Natural killer cell (primary cell): ENCODE measurements at regions not wholly inside any gene's neighbourhood (a gene's known extent, or its start where the extent isn't known, plus 50 kb on each side); places are given as distances from the start of the nearest gene placed in this dataset.

Experiments
- ATAC-seq, 3 donors: fragments of 150-1000 bp in 2 of 3; fragments of 200-7000 bp in 1 of 3; cut with Tn5 transposase; 1 replicate in 1 of 3; 2 replicates in 2 of 3; pipeline ENCODE4 v1.10.0; 2021; ENCODE audit warnings: mild to moderate bottlenecking in 2 of 3, moderate library complexity in 2 of 3
- DNase-seq, 2 donors: peaks; one replicate each; pipeline versions ENCODE4 v3.0.0 to v3.0.0-alpha.2; 2013 to 2021; ENCODE audit warnings: mixed read lengths in 1 of 2
- H3K27ac ChIP-seq: one replicate; pipeline ENCODE4 v1.5.1; 2013; ENCODE audit warnings: mild to moderate bottlenecking, low read length
- H3K27me3 ChIP-seq: one replicate; pipeline ENCODE4 v1.6.1; 2013; ENCODE audit warnings: low read length; ENCODE audit not compliant: control insufficient read depth, insufficient read depth
- H3K36me3 ChIP-seq: one replicate; pipeline ENCODE4 v1.6.1; 2013; ENCODE audit warnings: low read length; ENCODE audit not compliant: control insufficient read depth, insufficient read depth
- H3K4me1 ChIP-seq: one replicate; pipeline ENCODE4 v1.6.1; 2013; ENCODE audit warnings: low read length; ENCODE audit not compliant: control insufficient read depth, insufficient read depth
- H3K4me3 ChIP-seq: one replicate; pipeline ENCODE4 v1.5.1; 2013; ENCODE audit warnings: low read length
- H3K9me3 ChIP-seq: one replicate; pipeline ENCODE4 v1.6.1; 2013; ENCODE audit warnings: low read length; ENCODE audit not compliant: control insufficient read depth, insufficient read depth
- H3K27ac Mint-ChIP-seq, 2 donors: one replicate each; pipeline ENCODE4 v1.8.0; 2022; ENCODE audit warnings: mild to moderate bottlenecking in 2 of 2, mixed read lengths in 2 of 2, moderate library complexity in 1 of 2
- H3K27me3 Mint-ChIP-seq, 2 donors: one replicate each; pipeline ENCODE4 v1.8.0; 2022; ENCODE audit warnings: low read depth in 2 of 2, mixed read lengths in 2 of 2
- H3K36me3 Mint-ChIP-seq: one replicate; pipeline ENCODE4 v1.8.0; 2022; ENCODE audit warnings: mixed read lengths
- H3K4me1 Mint-ChIP-seq, 2 donors: one replicate each; pipeline ENCODE4 v1.8.0; 2022; ENCODE audit warnings: mixed read lengths in 2 of 2
- H3K4me3 Mint-ChIP-seq: one replicate; pipeline ENCODE4 v1.8.0; 2022; ENCODE audit warnings: mild to moderate bottlenecking, moderate library complexity, mixed read lengths
- H3K9me3 Mint-ChIP-seq, 2 donors: one replicate each; pipeline ENCODE4 v1.8.0; 2022; ENCODE audit warnings: mixed read lengths in 2 of 2
- CTCF ChIP-seq: fragments of 200-600 bp; IDR thresholded peaks from one replicate; pipeline ENCODE4 v1.8.0; 2022; ENCODE audit warnings: antibody characterized with exemption
- WGBS: methylation state at CpG from one replicate; pipeline ENCODE4 v1.1.7; 2013; ENCODE audit warnings: missing lambda C conversion rate; ENCODE audit not compliant: insufficient coverage; 5-methylcytosine and 5-hydroxymethylcytosine counted together
- intact Hi-C: fragments of 100-400 bp; cut with micrococcal nuclease; formaldehyde crosslinking; loops from one replicate; pipeline ENCODE4 v1.14.2; 2022

GRCh38 chr1:25040122-25040685 is 110.1 kb upstream of the RUNX3 start:
- Histone ChIP-seq H3K4me1 (peaks cover 64% of the 10 kb centered on the region), H3K4me3 (no peak overlapping the region), H3K36me3 (no peaks in the 10 kb centered on the region), H3K27me3 (no peaks in the 10 kb centered on the region), H3K27ac (no peak overlapping the region), H3K9me3 (no peaks in the 10 kb centered on the region)
- no peak for TF ChIP-seq CTCF
- H3K4me3 Mint-ChIP-seq = no peak overlapping the region
- H3K9me3 Mint-ChIP-seq = no peaks in the 10 kb centered on the region
- no peak for DNase-seq
- H3K4me1 Mint-ChIP-seq = peaks cover 22 to 38% of the 10 kb centered on the region in 2 donors
- intact Hi-C loops = no loop called here
- no peak for ATAC-seq
- peaks cover 26 to 27% of the 10 kb centered on the region in 2 donors for H3K27me3 Mint-ChIP-seq
- H3K36me3 Mint-ChIP-seq = no peaks in the 10 kb centered on the region
- WGBS = 80% methylated on average over 11 of the region's 11 CpGs
- no peak overlapping the region for H3K27ac Mint-ChIP-seq

DNA sequence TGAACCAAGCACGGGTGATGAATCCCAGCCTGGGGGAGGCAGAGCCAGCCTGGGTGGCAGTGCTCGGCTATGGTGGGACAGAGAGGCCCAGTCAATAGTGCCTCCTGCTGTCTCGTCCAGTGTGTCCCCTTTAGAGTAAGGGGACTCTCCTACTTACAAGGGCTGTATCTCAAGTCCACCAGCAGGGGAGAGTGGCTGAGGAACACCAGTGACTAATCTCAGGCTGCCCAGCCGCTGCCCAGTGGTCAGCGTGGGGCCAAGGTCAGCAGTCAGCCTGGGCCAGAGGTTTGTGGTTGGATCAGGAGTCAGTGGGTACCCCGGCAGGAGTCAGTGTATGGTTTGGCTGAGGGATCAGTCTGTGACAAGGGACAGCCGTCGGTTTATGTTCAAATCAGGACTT is 109.2 kb upstream of the RUNX3 start:
- Mint-ChIP-seq H3K9me3 (no peaks in the 10 kb centered on the region), H3K4me3 (no peak overlapping the region), H3K27ac (no peak overlapping the region), H3K4me1 (peaks cover 27 to 38% of the 10 kb centered on the region in 2 donors), H3K36me3 (no peaks in the 10 kb centered on the region), H3K27me3 (peaks cover 22 to 26% of the 10 kb centered on the region in 2 donors)
- H3K27ac ChIP-seq = no peak overlapping the region
- no peak for TF ChIP-seq CTCF
- H3K36me3 ChIP-seq = no peaks in the 10 kb centered on the region
- ATAC-seq (no peak), DNase-seq (no peak)
- no peaks in the 10 kb centered on the region for H3K27me3 ChIP-seq
- WGBS = 94% methylated on average over 7 of the region's 8 CpGs
- no peak overlapping the region for H3K4me3 ChIP-seq
- intact Hi-C loops = no loop called here
- H3K9me3 ChIP-seq = no peaks in the 10 kb centered on the region
- H3K4me1 ChIP-seq = peaks cover 73% of the 10 kb centered on the region

DNA sequence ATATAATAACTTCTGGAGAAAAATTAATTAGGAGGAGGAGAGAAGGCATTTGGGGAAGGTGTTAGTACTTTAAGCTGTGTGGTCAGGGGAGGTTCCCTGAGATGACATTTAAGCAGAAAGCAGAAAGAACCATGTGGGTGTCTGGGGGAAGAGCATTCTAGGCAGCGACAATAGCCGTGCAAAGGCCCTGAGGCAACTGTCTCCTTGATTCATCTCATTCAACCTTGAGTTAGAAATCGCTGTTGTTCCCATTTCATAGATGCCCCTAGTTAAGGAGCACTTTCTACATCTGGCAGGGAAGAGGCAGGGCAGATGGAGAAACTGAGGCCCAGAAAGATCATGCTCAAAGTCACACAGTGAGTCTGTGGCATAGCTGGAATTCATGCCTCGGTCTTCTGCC is 108.6 kb upstream of the RUNX3 start:
- H3K4me3 Mint-ChIP-seq = no peak overlapping the region
- DNase-seq = no peak
- H3K27ac Mint-ChIP-seq = no peak overlapping the region
- H3K4me3 ChIP-seq = no peak overlapping the region
- H3K36me3 ChIP-seq = no peaks in the 10 kb centered on the region
- no peak for ATAC-seq
- no peaks in the 10 kb centered on the region for H3K36me3 Mint-ChIP-seq
- peaks cover 16 to 21% of the 10 kb centered on the region in 2 donors for H3K27me3 Mint-ChIP-seq
- no peaks in the 10 kb centered on the region for H3K9me3 ChIP-seq
- no peak for TF ChIP-seq CTCF
- H3K27ac ChIP-seq = no peak overlapping the region
- peaks cover 32 to 38% of the 10 kb centered on the region in 2 donors for H3K4me1 Mint-ChIP-seq
- no peaks in the 10 kb centered on the region for H3K9me3 Mint-ChIP-seq
- intact Hi-C loops = no loop called here
- 95% methylated on average over 3 of the region's 4 CpGs for WGBS
- no peaks in the 10 kb centered on the region for H3K27me3 ChIP-seq
- peaks cover 78% of the 10 kb centered on the region for H3K4me1 ChIP-seq
